Adrenal gland (tissue), 5 donors: ENCODE measurements at regions not wholly inside any gene's neighbourhood (a gene's known extent, or its start where the extent isn't known, plus 50 kb on each side); places are given as distances from the start of the nearest gene placed in this dataset.

Experiments
- POLR2A ChIP-seq, 2 donors: fragments of 450-650 bp; IDR thresholded peaks; one replicate each; pipeline ENCODE4 v1.6.1; 2017; ENCODE audit warnings: antibody characterized with exemption in 2 of 2, mild to moderate bottlenecking in 2 of 2, moderate library complexity in 1 of 2
- TF ChIP-seq, protein P1 (sequence below), 6 experiments: fragments of 450-650 bp in 4 of 6; fragments of 200-600 bp in 2 of 6; sonication (generic) in 1 of 6; IDR thresholded peaks; 1 replicate in 5 of 6; 2 replicates in 1 of 6; pipeline versions ENCODE4 v1.5.1 to v1.8.0; 2016 to 2021; ENCODE audit warnings: antibody characterized with exemption in 6 of 6, mild to moderate bottlenecking in 2 of 6, moderate library complexity in 1 of 6
- donor health status: DM: no; HTN: no; CAD: no.

DNA sequence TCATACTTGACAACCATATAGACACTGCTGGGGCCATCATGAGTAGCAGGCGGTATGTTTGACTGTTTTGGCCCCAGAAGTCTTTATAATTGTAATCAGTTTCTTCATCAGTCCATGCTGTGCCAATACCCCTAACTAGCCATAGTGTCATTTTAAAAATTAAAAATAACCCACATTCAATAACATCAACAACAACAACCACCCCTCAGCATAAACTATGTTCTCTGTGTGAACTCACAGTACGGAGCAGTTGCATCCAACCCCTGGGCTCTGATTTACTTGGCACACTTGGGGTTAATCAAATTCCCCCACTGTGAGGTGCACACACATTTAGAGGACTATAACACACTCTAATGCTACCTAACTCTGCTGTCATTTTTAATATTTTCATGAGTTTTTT lies 553.7 kb downstream of the USP25 start:
- TF ChIP-seq, protein P1, sequence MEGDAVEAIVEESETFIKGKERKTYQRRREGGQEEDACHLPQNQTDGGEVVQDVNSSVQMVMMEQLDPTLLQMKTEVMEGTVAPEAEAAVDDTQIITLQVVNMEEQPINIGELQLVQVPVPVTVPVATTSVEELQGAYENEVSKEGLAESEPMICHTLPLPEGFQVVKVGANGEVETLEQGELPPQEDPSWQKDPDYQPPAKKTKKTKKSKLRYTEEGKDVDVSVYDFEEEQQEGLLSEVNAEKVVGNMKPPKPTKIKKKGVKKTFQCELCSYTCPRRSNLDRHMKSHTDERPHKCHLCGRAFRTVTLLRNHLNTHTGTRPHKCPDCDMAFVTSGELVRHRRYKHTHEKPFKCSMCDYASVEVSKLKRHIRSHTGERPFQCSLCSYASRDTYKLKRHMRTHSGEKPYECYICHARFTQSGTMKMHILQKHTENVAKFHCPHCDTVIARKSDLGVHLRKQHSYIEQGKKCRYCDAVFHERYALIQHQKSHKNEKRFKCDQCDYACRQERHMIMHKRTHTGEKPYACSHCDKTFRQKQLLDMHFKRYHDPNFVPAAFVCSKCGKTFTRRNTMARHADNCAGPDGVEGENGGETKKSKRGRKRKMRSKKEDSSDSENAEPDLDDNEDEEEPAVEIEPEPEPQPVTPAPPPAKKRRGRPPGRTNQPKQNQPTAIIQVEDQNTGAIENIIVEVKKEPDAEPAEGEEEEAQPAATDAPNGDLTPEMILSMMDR (IDR thresholded peaks at IDR 0.05): no peak
- no peak for TF ChIP-seq POLR2A (IDR thresholded peaks at IDR 0.05)
